ENCODE measurements at regions not wholly inside any gene's neighbourhood (a gene's known extent, or its start where the extent isn't known, plus 50 kb on each side); places are given as distances from the start of the nearest gene placed in this dataset.

GRCh38 chr19:27717825-27718224 lies 1495.1 kb downstream of the UQCRFS1 start:
- Histone ChIP-seq H3K27me3 (ENCODE audit: control insufficient read depth in 2 of 2, insufficient read depth in 2 of 2, low read length in 2 of 2) (no peaks in the 10 kb centered on the region), H3K9me3 (replicated peaks; ENCODE audit: control insufficient read depth, insufficient read depth, low read length) (peaks cover 2% of the 10 kb centered on the region), H3K27ac (ENCODE audit: insufficient read depth, low read depth, low read length) (no peak overlapping the region), H3K9ac (replicated peaks; ENCODE audit: extremely low read depth, insufficient read depth, low read length) (no peak overlapping the region), H4K20me1 (replicated peaks; ENCODE audit: control insufficient read depth, extremely low read depth, insufficient read depth, low read length) (no peaks in the 10 kb centered on the region), H3K4me1 (ENCODE audit: control insufficient read depth, extremely low read depth, insufficient read depth, low read length) (no peaks in the 10 kb centered on the region), H3K36me3 (ENCODE audit: control insufficient read depth in 2 of 2, extremely low read depth in 1 of 2, insufficient read depth in 2 of 2, low read length in 2 of 2) (no peaks in the 10 kb centered on the region), H3K4me2 (ENCODE audit: insufficient read depth, low read length) (no peak overlapping the region), H3K4me3 (replicated peaks in 1 of 3; ENCODE audit: insufficient read depth in 1 of 3, low read depth in 1 of 3, low read length in 3 of 3) (no peak overlapping the region), H2AFZ (ENCODE audit: low read depth, low read length) (no peak overlapping the region), H3K79me2 (ENCODE audit: control insufficient read depth, insufficient read depth, low read length) (no peaks in the 10 kb centered on the region), H3K9me1 (replicated peaks; ENCODE audit: control insufficient read depth, extremely low read depth, insufficient read depth, low read length) (no peaks in the 10 kb centered on the region)
- DNase-seq (ENCODE audit: low read depth, low spot score) (no peak), FAIRE-seq (no peak)
- ChIA-PET CTCF (no interaction called here), POLR2A (no interaction called here)
- dilution Hi-C loops (cut with MboI; ENCODE audit: extremely low pct_ligation_motif_present, low sequenced_read_pairs) = no loop called here
- TF ChIP-seq MYC (IDR thresholded peaks at IDR 0.05; ENCODE audit: low read depth, low read length) (no peak), POLR2AphosphoS5 (IDR thresholded peaks at IDR 0.05; ENCODE audit: insufficient read depth, low read depth, low read length) (no peak), FOS (IDR thresholded peaks at IDR 0.05; ENCODE audit: borderline replicate concordance, insufficient read depth, low read length) (no peak), POLR2A (IDR thresholded peaks at IDR 0.05; ENCODE audit: low read depth, low read length) (no peak), EZH2 (IDR thresholded peaks at IDR 0.05; ENCODE audit: borderline replicate concordance, low read depth, low read length, severe bottlenecking) (no peak), JUN (IDR thresholded peaks at IDR 0.05; ENCODE audit: borderline replicate concordance, insufficient read depth, insufficient read length, low read depth) (no peak), GATA2 (IDR thresholded peaks at IDR 0.05; ENCODE audit: insufficient read depth, insufficient read length, low read depth, low read length) (no peak)
- TF ChIP-seq, protein P1, sequence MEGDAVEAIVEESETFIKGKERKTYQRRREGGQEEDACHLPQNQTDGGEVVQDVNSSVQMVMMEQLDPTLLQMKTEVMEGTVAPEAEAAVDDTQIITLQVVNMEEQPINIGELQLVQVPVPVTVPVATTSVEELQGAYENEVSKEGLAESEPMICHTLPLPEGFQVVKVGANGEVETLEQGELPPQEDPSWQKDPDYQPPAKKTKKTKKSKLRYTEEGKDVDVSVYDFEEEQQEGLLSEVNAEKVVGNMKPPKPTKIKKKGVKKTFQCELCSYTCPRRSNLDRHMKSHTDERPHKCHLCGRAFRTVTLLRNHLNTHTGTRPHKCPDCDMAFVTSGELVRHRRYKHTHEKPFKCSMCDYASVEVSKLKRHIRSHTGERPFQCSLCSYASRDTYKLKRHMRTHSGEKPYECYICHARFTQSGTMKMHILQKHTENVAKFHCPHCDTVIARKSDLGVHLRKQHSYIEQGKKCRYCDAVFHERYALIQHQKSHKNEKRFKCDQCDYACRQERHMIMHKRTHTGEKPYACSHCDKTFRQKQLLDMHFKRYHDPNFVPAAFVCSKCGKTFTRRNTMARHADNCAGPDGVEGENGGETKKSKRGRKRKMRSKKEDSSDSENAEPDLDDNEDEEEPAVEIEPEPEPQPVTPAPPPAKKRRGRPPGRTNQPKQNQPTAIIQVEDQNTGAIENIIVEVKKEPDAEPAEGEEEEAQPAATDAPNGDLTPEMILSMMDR (IDR thresholded peaks at IDR 0.05; ENCODE audit: extremely low read depth in 1 of 2, insufficient read depth in 1 of 2, low read depth in 1 of 2, low read length in 2 of 2) = no peak
- TF ChIP-seq, protein P2, sequence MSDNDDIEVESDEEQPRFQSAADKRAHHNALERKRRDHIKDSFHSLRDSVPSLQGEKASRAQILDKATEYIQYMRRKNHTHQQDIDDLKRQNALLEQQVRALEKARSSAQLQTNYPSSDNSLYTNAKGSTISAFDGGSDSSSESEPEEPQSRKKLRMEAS (IDR thresholded peaks at IDR 0.05; ENCODE audit: insufficient read depth, insufficient read length) = no peak
- BruUV-seq (replicated peaks) = no TSS peak
- intact Hi-C loops (cut with micrococcal nuclease) = no loop called here

Data from endothelial cell of umbilical vein (primary cell).